ENCODE measurements at regions not wholly inside any gene's neighbourhood (a gene's known extent, or its start where the extent isn't known, plus 50 kb on each side); places are given as distances from the start of the nearest gene placed in this dataset.
"Not testable (repeated sequence)": the region's sequence is repeated elsewhere in the genome, so short reads cannot be mapped to it uniquely, and the experiment has no call there.

DNA sequence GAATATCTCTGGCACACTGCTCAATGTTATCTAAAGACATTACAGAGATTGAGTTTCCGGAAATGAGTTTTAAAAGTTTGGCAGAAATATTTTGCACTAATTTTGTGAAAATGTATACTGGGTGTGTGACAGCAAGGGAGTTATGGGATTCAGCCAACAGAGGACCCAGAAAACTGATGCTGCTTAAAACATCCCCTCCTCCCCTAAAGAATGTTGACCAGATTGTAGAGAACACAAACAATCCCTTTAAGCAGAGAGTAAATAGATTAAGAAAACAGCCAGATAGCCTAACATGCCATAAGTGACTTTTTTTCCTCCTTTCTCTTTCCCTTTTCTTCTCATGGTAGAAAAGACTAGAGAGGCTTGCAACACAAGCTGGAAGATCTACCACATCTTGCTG is 928.0 kb upstream of the ALCAM start:
- BruUV-seq (replicated peaks), result no TSS peak
- Mint-ChIP-seq H3K27ac (ENCODE audit: low read depth, unreplicated experiment) (no peak overlapping the region), H3K27me3 (ENCODE audit: insufficient read depth, unreplicated experiment) (no peaks in the 10 kb centered on the region), H3K4me3 (ENCODE audit: unreplicated experiment) (no peak overlapping the region), H3K36me3 (ENCODE audit: insufficient read depth, unreplicated experiment) (no peaks in the 10 kb centered on the region), H3K4me1 (ENCODE audit: insufficient read depth, unreplicated experiment) (peaks cover 39% of the 10 kb centered on the region), H3K9me3 (ENCODE audit: unreplicated experiment) (peaks cover 4% of the 10 kb centered on the region)
- intact Hi-C loops (cut with micrococcal nuclease), result no loop called here
- ChIA-PET POLR2A (interaction anchor here (0.5 kb wide), 1 partner anchor 56 kb away, joined by 3 read pairs; no protein-coding TSS in a partner anchor), CTCF (interaction anchor here (0.6 to 1.1 kb wide), 2 partner anchors 13 to 460 kb away, joined by 3 read pairs; no protein-coding TSS in a partner anchor)
- DNase-seq (ENCODE audit: unreplicated experiment), result no peak
- TF ChIP-seq, protein P1, sequence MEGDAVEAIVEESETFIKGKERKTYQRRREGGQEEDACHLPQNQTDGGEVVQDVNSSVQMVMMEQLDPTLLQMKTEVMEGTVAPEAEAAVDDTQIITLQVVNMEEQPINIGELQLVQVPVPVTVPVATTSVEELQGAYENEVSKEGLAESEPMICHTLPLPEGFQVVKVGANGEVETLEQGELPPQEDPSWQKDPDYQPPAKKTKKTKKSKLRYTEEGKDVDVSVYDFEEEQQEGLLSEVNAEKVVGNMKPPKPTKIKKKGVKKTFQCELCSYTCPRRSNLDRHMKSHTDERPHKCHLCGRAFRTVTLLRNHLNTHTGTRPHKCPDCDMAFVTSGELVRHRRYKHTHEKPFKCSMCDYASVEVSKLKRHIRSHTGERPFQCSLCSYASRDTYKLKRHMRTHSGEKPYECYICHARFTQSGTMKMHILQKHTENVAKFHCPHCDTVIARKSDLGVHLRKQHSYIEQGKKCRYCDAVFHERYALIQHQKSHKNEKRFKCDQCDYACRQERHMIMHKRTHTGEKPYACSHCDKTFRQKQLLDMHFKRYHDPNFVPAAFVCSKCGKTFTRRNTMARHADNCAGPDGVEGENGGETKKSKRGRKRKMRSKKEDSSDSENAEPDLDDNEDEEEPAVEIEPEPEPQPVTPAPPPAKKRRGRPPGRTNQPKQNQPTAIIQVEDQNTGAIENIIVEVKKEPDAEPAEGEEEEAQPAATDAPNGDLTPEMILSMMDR (IDR thresholded peaks at IDR 0.05; ENCODE audit: unreplicated experiment), result no peak

DNA sequence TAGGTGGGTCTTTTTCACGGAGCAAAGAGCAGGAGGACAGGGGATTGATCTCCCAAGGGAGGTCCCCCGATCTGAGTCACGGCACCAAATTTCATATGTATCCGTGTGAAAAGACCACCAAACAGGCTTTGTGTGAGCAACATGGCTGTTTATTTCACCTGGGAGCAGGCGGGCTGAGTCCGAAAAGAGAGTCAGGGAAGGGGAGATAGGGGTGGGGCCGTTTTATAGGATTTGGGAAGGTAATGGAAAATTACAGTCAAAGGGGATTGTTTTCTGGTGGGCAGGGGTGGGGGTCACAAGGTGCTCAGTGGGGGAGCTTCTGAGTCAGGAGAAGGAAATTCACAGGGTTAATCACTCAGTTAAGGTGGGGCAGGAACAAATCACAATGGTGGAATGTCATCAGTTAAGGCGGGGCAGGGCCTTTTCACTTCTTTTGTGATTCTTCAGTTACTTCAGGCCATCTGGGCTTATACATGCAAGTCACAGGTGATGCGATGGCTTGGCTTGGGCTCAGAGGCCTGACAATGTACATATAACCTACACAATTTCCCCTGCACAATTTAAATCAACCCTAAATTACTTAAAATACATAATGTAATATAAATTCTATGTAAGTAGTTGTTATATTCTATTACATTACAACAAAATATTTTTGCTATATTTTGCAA is 921.3 kb upstream of the ALCAM start:
- DNase-seq (ENCODE audit: unreplicated experiment); H3K27ac Mint-ChIP-seq (ENCODE audit: low read depth, unreplicated experiment); intact Hi-C loops (cut with micrococcal nuclease); CTCF ChIA-PET; H3K27me3 Mint-ChIP-seq (ENCODE audit: insufficient read depth, unreplicated experiment); H3K4me3 Mint-ChIP-seq (ENCODE audit: unreplicated experiment); H3K36me3 Mint-ChIP-seq (ENCODE audit: insufficient read depth, unreplicated experiment); H3K4me1 Mint-ChIP-seq (ENCODE audit: insufficient read depth, unreplicated experiment); BruUV-seq (replicated peaks): not testable (repeated sequence)
- peaks cover 16% of the 10 kb centered on the region for H3K9me3 Mint-ChIP-seq (ENCODE audit: unreplicated experiment)
- POLR2A ChIA-PET, result interaction anchor here (1.5 kb wide), 1 partner anchor 8 kb away, joined by 3 read pairs; no protein-coding TSS in a partner anchor

DNA sequence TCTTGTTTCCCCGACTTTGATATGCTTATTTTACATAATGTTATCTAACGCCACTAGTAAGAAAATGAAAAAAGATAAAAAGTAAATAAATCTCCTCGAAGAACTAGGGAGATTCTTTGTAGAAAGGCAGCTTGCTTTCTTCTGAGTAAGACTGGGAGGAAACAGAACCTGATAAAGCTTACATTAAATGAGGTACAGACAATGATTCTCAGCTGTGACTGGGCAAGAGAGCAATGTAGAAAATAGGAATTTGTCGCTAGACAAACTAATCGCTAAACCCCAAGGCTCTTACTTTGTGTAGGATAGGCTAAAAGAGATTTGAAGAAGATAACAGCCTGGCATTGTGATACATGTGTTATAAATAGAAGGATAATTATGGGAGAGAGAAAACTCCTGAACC is 919.0 kb upstream of the ALCAM start:
- TF ChIP-seq, protein P1 (IDR thresholded peaks at IDR 0.05; ENCODE audit: unreplicated experiment), result no peak
- Mint-ChIP-seq H3K9me3 (ENCODE audit: unreplicated experiment) (peaks cover 16% of the 10 kb centered on the region), H3K36me3 (ENCODE audit: insufficient read depth, unreplicated experiment) (no peaks in the 10 kb centered on the region), H3K4me1 (ENCODE audit: insufficient read depth, unreplicated experiment) (no peaks in the 10 kb centered on the region), H3K27me3 (ENCODE audit: insufficient read depth, unreplicated experiment) (no peaks in the 10 kb centered on the region), H3K27ac (ENCODE audit: low read depth, unreplicated experiment) (no peak overlapping the region), H3K4me3 (ENCODE audit: unreplicated experiment) (no peak overlapping the region)
- no peak for DNase-seq (ENCODE audit: unreplicated experiment)
- ChIA-PET CTCF (no interaction called here), POLR2A (interaction anchor here (0.6 kb wide), 1 partner anchor 619 kb away, joined by 3 read pairs; no protein-coding TSS in a partner anchor)
- intact Hi-C loops (cut with micrococcal nuclease), result no loop called here
- BruUV-seq (replicated peaks), result no TSS peak

DNA sequence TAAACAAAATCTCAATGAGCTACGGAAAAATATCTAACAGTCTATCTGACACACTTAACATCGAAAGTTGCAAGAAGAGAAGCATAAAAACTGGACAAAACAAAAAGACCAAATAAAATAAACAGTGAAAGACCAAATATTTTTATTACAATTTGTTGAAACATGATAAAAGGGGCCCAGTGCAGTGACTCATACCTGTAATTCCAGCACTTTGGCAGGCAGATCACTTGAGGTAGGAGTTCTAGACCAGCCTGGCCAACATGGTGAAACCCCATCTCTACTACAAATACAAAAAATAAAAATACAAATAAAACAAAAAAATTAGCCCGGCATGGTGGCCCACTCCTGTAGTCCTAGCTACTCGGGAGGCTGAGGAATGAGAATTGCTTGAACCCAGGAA is 914.0 kb upstream of the ALCAM start:
- no peak overlapping the region for H3K27ac Mint-ChIP-seq (ENCODE audit: low read depth, unreplicated experiment)
- DNase-seq (ENCODE audit: unreplicated experiment), result no peak
- no peaks in the 10 kb centered on the region for H3K27me3 Mint-ChIP-seq (ENCODE audit: insufficient read depth, unreplicated experiment)
- H3K4me3 Mint-ChIP-seq (ENCODE audit: unreplicated experiment), result no peak overlapping the region
- CTCF ChIA-PET, result interaction anchor here (0.7 to 1.8 kb wide), 2 partner anchors 8 to 280 kb away, joined by 3 to 6 read pairs; no protein-coding TSS in a partner anchor
- no peaks in the 10 kb centered on the region for H3K36me3 Mint-ChIP-seq (ENCODE audit: insufficient read depth, unreplicated experiment)
- no peaks in the 10 kb centered on the region for H3K4me1 Mint-ChIP-seq (ENCODE audit: insufficient read depth, unreplicated experiment)
- POLR2A ChIA-PET, result no interaction called here
- no TSS peak for BruUV-seq (replicated peaks)
- intact Hi-C loops (cut with micrococcal nuclease), result no loop called here
- TF ChIP-seq, protein P1 (IDR thresholded peaks at IDR 0.05; ENCODE audit: unreplicated experiment), result no peak
- no peaks in the 10 kb centered on the region for H3K9me3 Mint-ChIP-seq (ENCODE audit: unreplicated experiment)
